Natural killer cell (primary cell): ENCODE measurements at regions not wholly inside any gene's neighbourhood (a gene's known extent, or its start where the extent isn't known, plus 50 kb on each side); places are given as distances from the start of the nearest gene placed in this dataset.

Source experiments
- ATAC-seq, 3 donors: fragments of 150-1000 bp in 2 of 3; fragments of 200-7000 bp in 1 of 3; cut with Tn5 transposase; 1 replicate in 1 of 3; 2 replicates in 2 of 3; pipeline ENCODE4 v1.10.0; 2021; ENCODE audit warnings: mild to moderate bottlenecking in 2 of 3, moderate library complexity in 2 of 3
- DNase-seq, 2 donors: peaks; one replicate each; pipeline versions ENCODE4 v3.0.0 to v3.0.0-alpha.2; 2013 to 2021; ENCODE audit warnings: mixed read lengths in 1 of 2
- H3K27ac ChIP-seq: one replicate; pipeline ENCODE4 v1.5.1; 2013; ENCODE audit warnings: mild to moderate bottlenecking, low read length
- H3K27me3 ChIP-seq: one replicate; pipeline ENCODE4 v1.6.1; 2013; ENCODE audit warnings: low read length; ENCODE audit not compliant: control insufficient read depth, insufficient read depth
- H3K36me3 ChIP-seq: one replicate; pipeline ENCODE4 v1.6.1; 2013; ENCODE audit warnings: low read length; ENCODE audit not compliant: control insufficient read depth, insufficient read depth
- H3K4me1 ChIP-seq: one replicate; pipeline ENCODE4 v1.6.1; 2013; ENCODE audit warnings: low read length; ENCODE audit not compliant: control insufficient read depth, insufficient read depth
- H3K4me3 ChIP-seq: one replicate; pipeline ENCODE4 v1.5.1; 2013; ENCODE audit warnings: low read length
- H3K9me3 ChIP-seq: one replicate; pipeline ENCODE4 v1.6.1; 2013; ENCODE audit warnings: low read length; ENCODE audit not compliant: control insufficient read depth, insufficient read depth
- H3K27ac Mint-ChIP-seq, 2 donors: one replicate each; pipeline ENCODE4 v1.8.0; 2022; ENCODE audit warnings: mild to moderate bottlenecking in 2 of 2, mixed read lengths in 2 of 2, moderate library complexity in 1 of 2
- H3K27me3 Mint-ChIP-seq, 2 donors: one replicate each; pipeline ENCODE4 v1.8.0; 2022; ENCODE audit warnings: low read depth in 2 of 2, mixed read lengths in 2 of 2
- H3K36me3 Mint-ChIP-seq: one replicate; pipeline ENCODE4 v1.8.0; 2022; ENCODE audit warnings: mixed read lengths
- H3K4me1 Mint-ChIP-seq, 2 donors: one replicate each; pipeline ENCODE4 v1.8.0; 2022; ENCODE audit warnings: mixed read lengths in 2 of 2
- H3K4me3 Mint-ChIP-seq: one replicate; pipeline ENCODE4 v1.8.0; 2022; ENCODE audit warnings: mild to moderate bottlenecking, moderate library complexity, mixed read lengths
- H3K9me3 Mint-ChIP-seq, 2 donors: one replicate each; pipeline ENCODE4 v1.8.0; 2022; ENCODE audit warnings: mixed read lengths in 2 of 2
- WGBS: methylation state at CpG from one replicate; pipeline ENCODE4 v1.1.7; 2013; ENCODE audit warnings: missing lambda C conversion rate; ENCODE audit not compliant: insufficient coverage; 5-methylcytosine and 5-hydroxymethylcytosine counted together
- intact Hi-C: fragments of 100-400 bp; cut with micrococcal nuclease; formaldehyde crosslinking; loops from one replicate; pipeline ENCODE4 v1.14.2; 2022
- TF ChIP-seq, protein P1 (sequence below): fragments of 200-600 bp; IDR thresholded peaks from one replicate; pipeline ENCODE4 v1.8.0; 2022; ENCODE audit warnings: antibody characterized with exemption

DNA sequence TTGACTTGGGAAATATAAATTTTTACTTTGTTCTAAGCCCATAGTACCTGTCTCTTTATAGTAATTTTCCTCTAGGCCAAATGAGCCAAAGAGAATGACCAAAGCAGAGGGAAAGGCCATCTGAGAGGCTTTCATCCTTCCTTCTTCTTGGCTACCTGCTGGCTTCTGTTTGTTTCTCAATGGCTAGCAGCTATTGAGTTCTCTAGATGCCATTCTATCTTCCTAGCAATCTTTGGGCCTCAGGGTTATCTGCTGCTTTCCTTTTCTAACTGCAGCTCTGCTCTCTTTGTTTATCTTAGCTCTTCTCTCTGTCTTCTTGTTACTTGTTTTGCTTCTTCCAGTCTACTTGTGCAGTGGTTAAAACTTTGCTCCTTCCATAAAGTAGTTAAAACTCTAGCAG, 601.1 kb upstream of the NRXN1 start:
- intact Hi-C loops = no loop called here

GRCh38 chr2:51629406-51629805, 597.5 kb upstream of the NRXN1 start:
- Histone ChIP-seq H3K9me3 (no peaks in the 10 kb centered on the region), H3K4me3 (no peak overlapping the region), H3K4me1 (no peaks in the 10 kb centered on the region), H3K27ac (no peak overlapping the region), H3K36me3 (no peaks in the 10 kb centered on the region), H3K27me3 (no peaks in the 10 kb centered on the region)
- ATAC-seq = no peak
- Mint-ChIP-seq H3K9me3 (peaks cover 10 to 12% of the 10 kb centered on the region in 2 donors), H3K4me3 (no peak overlapping the region), H3K27me3 (no peaks in the 10 kb centered on the region), H3K4me1 (no peaks in the 10 kb centered on the region), H3K27ac (no peak overlapping the region), H3K36me3 (peaks cover 7% of the 10 kb centered on the region)
- no peak for DNase-seq
- intact Hi-C loops = no loop called here
- TF ChIP-seq, protein P1, sequence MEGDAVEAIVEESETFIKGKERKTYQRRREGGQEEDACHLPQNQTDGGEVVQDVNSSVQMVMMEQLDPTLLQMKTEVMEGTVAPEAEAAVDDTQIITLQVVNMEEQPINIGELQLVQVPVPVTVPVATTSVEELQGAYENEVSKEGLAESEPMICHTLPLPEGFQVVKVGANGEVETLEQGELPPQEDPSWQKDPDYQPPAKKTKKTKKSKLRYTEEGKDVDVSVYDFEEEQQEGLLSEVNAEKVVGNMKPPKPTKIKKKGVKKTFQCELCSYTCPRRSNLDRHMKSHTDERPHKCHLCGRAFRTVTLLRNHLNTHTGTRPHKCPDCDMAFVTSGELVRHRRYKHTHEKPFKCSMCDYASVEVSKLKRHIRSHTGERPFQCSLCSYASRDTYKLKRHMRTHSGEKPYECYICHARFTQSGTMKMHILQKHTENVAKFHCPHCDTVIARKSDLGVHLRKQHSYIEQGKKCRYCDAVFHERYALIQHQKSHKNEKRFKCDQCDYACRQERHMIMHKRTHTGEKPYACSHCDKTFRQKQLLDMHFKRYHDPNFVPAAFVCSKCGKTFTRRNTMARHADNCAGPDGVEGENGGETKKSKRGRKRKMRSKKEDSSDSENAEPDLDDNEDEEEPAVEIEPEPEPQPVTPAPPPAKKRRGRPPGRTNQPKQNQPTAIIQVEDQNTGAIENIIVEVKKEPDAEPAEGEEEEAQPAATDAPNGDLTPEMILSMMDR = no peak
- WGBS = 88% methylated on average over 2 of the region's 3 CpGs

More for the DNA sequence above, 601.1 kb upstream of the NRXN1 start:
- Histone ChIP-seq H3K36me3 (no peaks in the 10 kb centered on the region), H3K27me3 (no peaks in the 10 kb centered on the region), H3K27ac (no peak overlapping the region), H3K4me1 (no peaks in the 10 kb centered on the region), H3K4me3 (no peak overlapping the region), H3K9me3 (no peaks in the 10 kb centered on the region)
- TF ChIP-seq, protein P1 = no peak
- H3K9me3 Mint-ChIP-seq = peaks cover 14 to 24% of the 10 kb centered on the region in 2 donors
- DNase-seq (no peak), ATAC-seq (no peak)
- no peaks in the 10 kb centered on the region for H3K4me1 Mint-ChIP-seq
- H3K4me3 Mint-ChIP-seq = no peak overlapping the region
- no peak overlapping the region for H3K27ac Mint-ChIP-seq
- peaks cover 9% of the 10 kb centered on the region for H3K36me3 Mint-ChIP-seq
- no peaks in the 10 kb centered on the region for H3K27me3 Mint-ChIP-seq

DNA sequence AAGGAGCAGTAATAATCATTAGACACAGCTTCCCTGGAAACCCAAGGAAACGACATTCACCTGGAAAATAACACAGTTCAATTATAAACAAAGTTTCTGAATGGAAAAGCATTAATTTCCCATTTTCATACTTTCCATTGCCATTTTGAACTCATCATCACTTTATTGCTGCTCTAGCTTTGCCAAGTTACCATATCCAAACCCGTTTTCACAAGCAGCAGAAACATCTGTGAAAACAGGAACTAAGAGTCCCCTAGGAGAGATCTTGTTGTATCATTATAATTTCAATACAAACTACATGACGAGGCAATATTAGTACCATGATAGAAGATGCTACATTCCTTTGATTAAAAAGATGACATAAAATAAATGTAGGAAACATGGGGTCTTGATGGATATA, 597.0 kb upstream of the NRXN1 start:
- H3K9me3 Mint-ChIP-seq = peaks cover 7 to 11% of the 10 kb centered on the region in 2 donors

GRCh38 chr2:51624995-51625394, 593.1 kb upstream of the NRXN1 start:
- H3K27me3 Mint-ChIP-seq = no peaks in the 10 kb centered on the region
- Histone ChIP-seq H3K4me1 (no peaks in the 10 kb centered on the region), H3K27ac (no peak overlapping the region), H3K36me3 (no peaks in the 10 kb centered on the region), H3K4me3 (no peak overlapping the region), H3K9me3 (no peaks in the 10 kb centered on the region), H3K27me3 (no peaks in the 10 kb centered on the region)
- peaks cover 16 to 23% of the 10 kb centered on the region in 2 donors for H3K9me3 Mint-ChIP-seq
- no peak for ATAC-seq
- H3K36me3 Mint-ChIP-seq = peaks cover 16% of the 10 kb centered on the region
- TF ChIP-seq, protein P1 = no peak
- no peak for DNase-seq
- H3K4me1 Mint-ChIP-seq = no peaks in the 10 kb centered on the region
- H3K4me3 Mint-ChIP-seq = no peak overlapping the region
- H3K27ac Mint-ChIP-seq = no peak overlapping the region
- intact Hi-C loops = no loop called here
- 43% methylated on average over 1 of the region's 3 CpGs for whole genome bisulfite sequencing

More for the DNA sequence above, 597.0 kb upstream of the NRXN1 start:
- H3K4me1 Mint-ChIP-seq = no peaks in the 10 kb centered on the region
- Histone ChIP-seq H3K4me1 (no peaks in the 10 kb centered on the region), H3K27ac (no peak overlapping the region), H3K4me3 (no peak overlapping the region), H3K36me3 (no peaks in the 10 kb centered on the region), H3K27me3 (no peaks in the 10 kb centered on the region), H3K9me3 (no peaks in the 10 kb centered on the region)
- peaks cover 7% of the 10 kb centered on the region for H3K36me3 Mint-ChIP-seq
- DNase-seq (no peak), ATAC-seq (no peak)
- no peaks in the 10 kb centered on the region for H3K27me3 Mint-ChIP-seq
- H3K27ac Mint-ChIP-seq = no peak overlapping the region
- intact Hi-C loops = no loop called here
- no peak overlapping the region for H3K4me3 Mint-ChIP-seq
- WGBS = 59% methylated on average over 2 of the region's 3 CpGs
- TF ChIP-seq, protein P1 = no peak
